ENCODE measurements at regions not wholly inside any gene's neighbourhood (a gene's known extent, or its start where the extent isn't known, plus 50 kb on each side); places are given as distances from the start of the nearest gene placed in this dataset.
"Not testable (repeated sequence)": the region's sequence is repeated elsewhere in the genome, so short reads cannot be mapped to it uniquely, and the experiment has no call there.

- no peak for DNase-seq
Measured at GRCh38 chr3:13192471-13193213, 119.4 kb upstream of the IQSEC1 start.

GRCh38 chr3:13191016-13191415, 117.8 kb upstream of the IQSEC1 start:
- DNase-seq, result no peak

- DNase-seq, result no peak
Measured at GRCh38 chr3:13190378-13190765, 117.1 kb upstream of the IQSEC1 start.

- DNase-seq, result no peak
Measured at GRCh38 chr3:13189639-13190377, 116.6 kb upstream of the IQSEC1 start.

GRCh38 chr3:13188975-13189374, 115.7 kb upstream of the IQSEC1 start:
- DNase-seq, result no peak

- no peak for DNase-seq
Measured at GRCh38 chr3:13188181-13188779, 115.1 kb upstream of the IQSEC1 start.

- DNase-seq, result no peak
Measured at GRCh38 chr3:13187593-13187992, 114.4 kb upstream of the IQSEC1 start.

- no peak for DNase-seq
Measured at GRCh38 chr3:13186435-13186815, 113.2 kb upstream of the IQSEC1 start.

GRCh38 chr3:13185737-13186434, 112.7 kb upstream of the IQSEC1 start:
- DNase-seq, result no peak

GRCh38 chr3:13179582-13180210, 106.5 kb upstream of the IQSEC1 start:
- not testable (repeated sequence) for DNase-seq

- no peak for DNase-seq
Measured at GRCh38 chr3:13179181-13179580, 106.0 kb upstream of the IQSEC1 start.

GRCh38 chr3:13178107-13178506, 104.9 kb upstream of the IQSEC1 start:
- no peak for DNase-seq

- no peak for DNase-seq
Measured at GRCh38 chr3:13177641-13178040, 104.4 kb upstream of the IQSEC1 start.

- DNase-seq, result no peak
Measured at GRCh38 chr3:13177236-13177635, 104.0 kb upstream of the IQSEC1 start.

- DNase-seq, result no peak
Measured at GRCh38 chr3:13176445-13176844, 103.2 kb upstream of the IQSEC1 start.

- no peak for DNase-seq
Measured at GRCh38 chr3:13174803-13175135, 101.5 kb upstream of the IQSEC1 start.

GRCh38 chr3:13174011-13174802, 101.0 kb upstream of the IQSEC1 start:
- DNase-seq, result no peak

GRCh38 chr3:13173186-13173585, 100.0 kb upstream of the IQSEC1 start:
- no peak for DNase-seq

- no peak for DNase-seq
Measured at GRCh38 chr3:13172644-13173013, 99.4 kb upstream of the IQSEC1 start.

- DNase-seq, result no peak
Measured at GRCh38 chr3:13171704-13172643, 98.7 kb upstream of the IQSEC1 start.

- no peak for DNase-seq
Measured at GRCh38 chr3:13170317-13170716, 97.1 kb upstream of the IQSEC1 start.
